K562 (cell line): ENCODE measurements at regions not wholly inside any gene's neighbourhood (a gene's known extent, or its start where the extent isn't known, plus 50 kb on each side); places are given as distances from the start of the nearest gene placed in this dataset.

Source experiments
- ATAC-seq: fragments of 200-7000 bp; cut with Tn5 transposase; 3 replicates; pipeline ENCODE4 v1.9.1; 2020; ENCODE audit warnings: moderate library complexity
- BruUV-seq: library from RNA; stranded (reverse); fragments of 400-500 nt; replicated peaks from 2 replicates; lab custom pipeline; 2021; lab: Mats Ljungman, UMichigan
- CTCF ChIA-PET: fragments of 300-600 bp; formaldehyde crosslinking; extraction: SDS; loops from one replicate; lab custom pipeline; 2021; ENCODE audit warnings: low intra/inter-chr PET ratio; lab: Yijun Ruan, JAX
- POLR2A ChIA-PET: fragments of 300-600, 350-650 bp; sonication (Branson Sonifier 250); formaldehyde crosslinking; extraction: SDS; loops from one replicate; lab custom pipeline; 2021; ENCODE audit warnings: antibody characterized with exemption, inconsistent platforms; lab: Yijun Ruan, JAX
- DNase-seq, 4 experiments: peaks; one replicate each; pipeline versions ENCODE4 v3.0.0 to v3.0.0-alpha.2; 2011 to 2018; ENCODE audit warnings: low spot score in 3 of 4, mixed read lengths in 3 of 4; ENCODE audit errors: extremely low read depth in 1 of 4
- FAIRE-seq: peaks from 2 replicates; lab custom pipeline; 2011; peaks lifted over from hg19 to GRCh38; lab: Jason Lieb, UNC
- H2AFZ ChIP-seq: 2 replicates; pipeline ENCODE4 v1.6.0; 2011; ENCODE audit warnings: low read depth, low read length, control low read depth, inconsistent platforms
- H3K27ac ChIP-seq: fragments of 200-600 bp; 3 replicates; pipeline ENCODE4 v1.8.0; 2011; ENCODE audit warnings: low read depth, mild to moderate bottlenecking, control low read depth, inconsistent platforms, low read length, moderate library complexity, mixed read lengths; ENCODE audit errors: extremely low read depth
- H3K27me3 ChIP-seq, 2 experiments: fragments of 300-600 bp in 1 of 2; 2 replicates in 1 of 2; 3 replicates in 1 of 2; pipeline versions ENCODE4 v1.6.0 to v1.8.0; 2011; ENCODE audit warnings: inconsistent platforms in 2 of 2, low read length in 2 of 2, mild to moderate bottlenecking in 1 of 2, mixed read lengths in 1 of 2, moderate library complexity in 1 of 2; ENCODE audit not compliant: control insufficient read depth in 2 of 2, insufficient read depth in 2 of 2
- H3K36me3 ChIP-seq: fragments of 300-600 bp; 3 replicates; pipeline ENCODE4 v1.8.0; 2011; ENCODE audit warnings: mild to moderate bottlenecking, low read length, inconsistent platforms; ENCODE audit not compliant: control insufficient read depth, insufficient read depth
- H3K4me1 ChIP-seq, 2 experiments: fragments of 200-600 bp in 1 of 2; replicated peaks in 1 of 2; 2 replicates in 1 of 2; 3 replicates in 1 of 2; pipeline versions ENCODE4 v1.5.1 to v1.8.0; 2011; ENCODE audit warnings: inconsistent platforms in 2 of 2, low read length in 2 of 2, mild to moderate bottlenecking in 1 of 2, mixed read lengths in 1 of 2, moderate library complexity in 1 of 2; ENCODE audit not compliant: control insufficient read depth in 2 of 2, insufficient read depth in 2 of 2
- H3K4me2 ChIP-seq: 2 replicates; pipeline ENCODE4 v1.6.1; 2011; ENCODE audit warnings: low read length, control low read depth, inconsistent platforms, mixed read lengths; ENCODE audit not compliant: insufficient read depth
- H3K4me3 ChIP-seq: fragments of 200-600 bp; sonication (generic), shearing (Covaris generic); 2 replicates; pipeline ENCODE4 v1.5.1; 2016; ENCODE audit warnings: control low read depth, inconsistent platforms
- H3K79me2 ChIP-seq: fragments of 200-600 bp; 3 replicates; pipeline ENCODE4 v1.8.0; 2011; ENCODE audit warnings: low read length, inconsistent platforms; ENCODE audit not compliant: control insufficient read depth, insufficient read depth
- H3K9ac ChIP-seq, 2 experiments: 2 replicates each; pipeline versions ENCODE4 v1.6.0 to v1.6.1; 2011; ENCODE audit warnings: low read depth in 2 of 2, low read length in 2 of 2, control low read depth in 1 of 2, inconsistent platforms in 1 of 2, mild to moderate bottlenecking in 1 of 2, mixed read lengths in 1 of 2; ENCODE audit not compliant: insufficient read depth in 1 of 2
- H3K9me1 ChIP-seq: one replicate; pipeline ENCODE4 v1.6.0; 2011; ENCODE audit warnings: inconsistent platforms, mild to moderate bottlenecking, low read length, moderate library complexity; ENCODE audit not compliant: control insufficient read depth, insufficient read depth
- H3K9me3 ChIP-seq: replicated peaks from 2 replicates; pipeline ENCODE4 v1.5.1; 2011; ENCODE audit warnings: low read depth, low read length, inconsistent platforms; ENCODE audit not compliant: control insufficient read depth, insufficient read depth
- H4K20me1 ChIP-seq: replicated peaks from 2 replicates; pipeline ENCODE4 v1.6.1; 2011; ENCODE audit warnings: low read length, inconsistent platforms, mixed read lengths; ENCODE audit not compliant: control insufficient read depth, insufficient read depth
- EP400 ChIP-seq: fragments of 450-650 bp; IDR thresholded peaks from 2 replicates; pipeline ENCODE4 v1.6.1; 2017; ENCODE audit warnings: antibody characterized with exemption, mild to moderate bottlenecking, moderate library complexity
- RFX5 ChIP-seq: IDR thresholded peaks from 2 replicates; pipeline ENCODE4 v1.6.1; 2011; ENCODE audit warnings: low read depth, mild to moderate bottlenecking, improper control_type of control experiment, low read length
- THAP12 ChIP-seq: fragments of 250-450 bp; sonication (Bioruptor Pico); IDR thresholded peaks from 2 replicates; pipeline ENCODE4 v1.9.0; 2021; ENCODE audit warnings: mild to moderate bottlenecking, inconsistent platforms
- in situ Hi-C: fragments of 300-500 bp; cut with MboI; formaldehyde crosslinking; loops from 4 replicates; pipeline ENCODE4 v1.15.0; 2018; ENCODE audit warnings: inconsistent platforms, mixed read lengths
- intact Hi-C: fragments of 100-400 bp; cut with micrococcal nuclease; formaldehyde crosslinking; loops from 2 replicates; pipeline ENCODE4 v1.14.2; 2022

GRCh38 chr10:8405596-8405995 is 351.1 kb downstream of the GATA3 start (continued):
- TF ChIP-seq EP400, result no peak

GRCh38 chr10:8407501-8408021 is 353.1 kb downstream of the GATA3 start:
- BruUV-seq, result no TSS peak
- H3K9me3 ChIP-seq, result no peaks in the 10 kb centered on the region
- intact Hi-C loops, result no loop called here
- no peak for TF ChIP-seq RFX5
- TF ChIP-seq THAP12 (CRISPR knock-in tag), result no peak
- TF ChIP-seq, all 486 proteins: peak for 0
- H3K4me2 ChIP-seq, result no peak overlapping the region
- CTCF ChIA-PET, result no interaction called here
- in situ Hi-C loops, result no loop called here
- no peaks in the 10 kb centered on the region for H3K79me2 ChIP-seq
- H3K4me3 ChIP-seq, result no peak overlapping the region
- no peaks in the 10 kb centered on the region for H3K27me3 ChIP-seq
- FAIRE-seq, result no peak
- ATAC-seq, result no peak
- no peak overlapping the region for H3K9ac ChIP-seq
- no peak overlapping the region for H3K27ac ChIP-seq
- no peaks in the 10 kb centered on the region for H3K4me1 ChIP-seq
- no peaks in the 10 kb centered on the region for H3K9me1 ChIP-seq
- H3K36me3 ChIP-seq, result no peaks in the 10 kb centered on the region
- no peak overlapping the region for H2AFZ ChIP-seq
- no peak for DNase-seq
- H4K20me1 ChIP-seq, result no peaks in the 10 kb centered on the region
- POLR2A ChIA-PET, result no interaction called here
